ENCODE measurements at regions not wholly inside any gene's neighbourhood (a gene's known extent, or its start where the extent isn't known, plus 50 kb on each side); places are given as distances from the start of the nearest gene placed in this dataset.
"Not testable (repeated sequence)": the region's sequence is repeated elsewhere in the genome, so short reads cannot be mapped to it uniquely, and the experiment has no call there.

- DNase-seq (ENCODE audit: low read depth) = no peak
Measured at GRCh38 chr13:69649063-69649392, 458.6 kb upstream of the ATXN8OS start.

GRCh38 chr13:69648340-69649062 lies 459.1 kb upstream of the ATXN8OS start:
- no peak for DNase-seq (ENCODE audit: low read depth)

DNA sequence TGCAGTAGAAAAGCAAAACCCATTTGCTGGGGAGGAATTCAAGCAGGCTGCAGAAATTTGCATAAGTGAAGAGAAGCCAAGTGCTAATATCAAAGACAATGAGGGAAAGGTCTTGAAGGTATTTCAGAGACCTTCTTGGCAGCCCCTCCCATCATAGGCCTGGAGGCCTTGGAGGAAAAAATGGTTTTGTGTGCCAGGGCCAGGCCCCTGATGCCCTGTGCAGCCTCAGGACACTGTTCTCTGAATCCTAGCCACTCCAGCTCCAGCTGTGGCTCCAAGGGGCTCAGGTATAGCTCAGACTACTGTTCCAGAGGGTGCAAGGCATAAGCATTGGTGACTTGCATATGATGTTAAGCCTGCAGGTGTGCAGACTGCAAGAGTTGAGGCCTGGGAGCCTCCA lies 463.2 kb upstream of the ATXN8OS start:
- no peak for DNase-seq (ENCODE audit: low read depth)

DNA sequence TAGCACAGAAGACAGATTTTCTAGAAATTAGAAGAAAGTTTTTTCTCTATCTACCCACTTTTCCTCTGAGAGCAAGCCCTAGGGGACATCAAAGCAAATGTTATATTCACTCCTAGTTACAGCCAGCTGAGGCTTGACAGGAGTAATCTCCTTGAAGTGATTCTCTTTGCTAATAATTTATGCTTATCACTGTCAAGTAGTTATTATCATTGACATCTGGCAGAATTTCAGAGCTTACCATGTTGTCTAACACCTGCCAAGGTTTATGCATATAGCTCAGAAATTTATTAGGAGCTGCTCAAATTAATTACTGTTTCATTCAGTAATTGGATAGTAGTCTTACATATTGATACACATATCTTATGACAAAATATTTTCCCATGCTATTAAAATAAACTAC lies 465.9 kb upstream of the ATXN8OS start:
- no peak for DNase-seq (ENCODE audit: low read depth)

DNA sequence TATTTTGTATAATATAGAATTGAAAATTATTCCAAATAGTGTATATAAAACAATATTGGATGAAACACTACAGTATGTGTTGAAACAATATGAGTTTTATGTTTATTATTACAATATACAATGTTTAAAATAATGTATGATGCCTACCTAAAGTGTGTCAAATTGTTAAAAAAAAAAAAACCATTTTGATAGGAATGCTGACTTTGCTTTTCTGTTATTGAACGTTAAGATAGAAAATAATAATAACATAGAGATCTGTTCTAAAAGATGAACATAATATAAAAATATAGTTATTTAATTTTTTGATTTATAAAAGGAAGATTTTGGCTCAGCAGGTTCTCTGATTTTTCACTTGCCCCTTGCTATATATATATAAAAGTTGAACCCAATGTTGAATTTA lies 474.6 kb upstream of the ATXN8OS start:
- no peak for DNase-seq (ENCODE audit: low read depth)

- DNase-seq (ENCODE audit: low read depth) = no peak
Measured at GRCh38 chr13:69623973-69624372, 483.7 kb upstream of the ATXN8OS start.

DNA sequence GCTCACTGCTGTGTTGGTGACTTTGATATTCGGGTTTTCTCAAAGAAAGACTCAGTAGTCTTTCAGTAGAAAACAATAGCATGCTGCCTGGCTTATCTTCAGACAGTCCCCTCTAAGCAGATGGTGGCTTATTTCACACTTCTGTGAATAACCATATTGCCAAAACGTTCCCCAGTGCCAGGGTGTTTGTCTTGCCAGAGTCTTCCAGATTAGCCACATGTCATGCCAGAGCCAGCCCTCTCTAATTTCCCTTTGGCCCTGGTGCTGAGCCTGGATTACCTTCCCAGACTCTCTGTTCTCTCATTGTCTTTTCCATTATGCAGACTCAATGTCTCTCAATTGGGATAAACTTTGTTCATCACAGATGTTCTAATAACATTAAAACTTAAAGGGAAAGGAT lies 488.0 kb upstream of the ATXN8OS start:
- no peak for DNase-seq (ENCODE audit: low read depth)

- no peak for DNase-seq (ENCODE audit: low read depth)
Measured at GRCh38 chr13:69618838-69619237, 488.8 kb upstream of the ATXN8OS start.

GRCh38 chr13:69618393-69618792 lies 489.2 kb upstream of the ATXN8OS start:
- DNase-seq (ENCODE audit: low read depth) = no peak

DNA sequence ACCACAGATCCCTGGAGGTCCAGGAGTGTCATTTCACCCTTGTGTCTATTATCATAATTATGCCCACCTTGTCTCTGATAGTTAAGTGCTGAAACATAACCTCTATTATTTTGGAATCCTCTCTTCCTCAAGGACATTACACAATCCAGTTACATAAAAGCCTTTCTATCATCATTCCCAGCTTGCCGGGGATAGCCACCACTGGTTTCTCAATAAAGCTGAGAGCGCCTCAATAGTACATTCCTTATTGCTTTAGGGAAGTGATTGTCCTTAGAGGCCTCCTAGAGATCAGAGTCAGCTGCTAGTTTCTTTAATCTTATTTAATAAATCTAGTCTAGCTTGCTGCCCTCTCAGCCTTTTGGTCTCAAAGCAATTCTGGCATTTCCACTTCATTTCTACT lies 490.0 kb upstream of the ATXN8OS start:
- no peak for DNase-seq (ENCODE audit: low read depth)

DNA sequence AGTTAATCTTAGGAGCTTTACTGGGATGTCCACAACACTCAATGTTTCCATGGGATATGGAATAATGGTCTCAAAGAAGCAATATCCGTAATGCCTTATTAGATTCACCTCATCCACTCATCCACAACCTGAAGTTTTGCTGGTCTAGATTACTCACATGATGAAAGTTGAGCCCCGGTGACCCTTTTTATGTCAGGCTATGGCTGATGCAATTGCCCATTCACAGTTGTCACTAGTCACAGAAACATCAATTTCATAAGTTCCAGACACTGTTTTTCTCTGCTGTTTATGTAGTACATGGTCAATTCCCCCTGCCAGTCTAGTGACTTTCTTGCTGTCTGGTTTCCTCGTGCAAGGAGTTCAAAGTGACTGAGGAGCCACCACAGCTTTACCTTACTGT lies 491.2 kb upstream of the ATXN8OS start:
- DNase-seq (ENCODE audit: low read depth) = no peak

DNA sequence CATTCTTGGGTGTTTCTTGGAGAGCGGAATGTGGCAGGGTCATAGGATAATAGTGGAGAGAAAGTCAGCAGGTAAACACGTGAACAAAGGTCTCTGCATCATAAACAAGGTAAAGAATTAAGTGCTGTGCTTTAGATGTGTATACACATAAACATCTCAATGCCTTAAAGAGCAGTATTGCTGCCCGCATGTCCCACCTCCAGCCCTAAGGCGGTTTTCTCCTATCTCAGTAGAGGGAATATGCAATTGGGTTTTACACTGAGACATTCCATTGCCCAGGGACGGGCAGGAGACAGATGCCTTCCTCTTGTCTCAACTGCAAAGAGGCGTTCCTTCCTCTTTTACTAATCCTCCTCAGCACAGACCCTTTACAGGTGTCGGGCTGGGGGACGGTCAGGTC lies 492.6 kb upstream of the ATXN8OS start:
- DNase-seq (ENCODE audit: low read depth) = not testable (repeated sequence)

DNA sequence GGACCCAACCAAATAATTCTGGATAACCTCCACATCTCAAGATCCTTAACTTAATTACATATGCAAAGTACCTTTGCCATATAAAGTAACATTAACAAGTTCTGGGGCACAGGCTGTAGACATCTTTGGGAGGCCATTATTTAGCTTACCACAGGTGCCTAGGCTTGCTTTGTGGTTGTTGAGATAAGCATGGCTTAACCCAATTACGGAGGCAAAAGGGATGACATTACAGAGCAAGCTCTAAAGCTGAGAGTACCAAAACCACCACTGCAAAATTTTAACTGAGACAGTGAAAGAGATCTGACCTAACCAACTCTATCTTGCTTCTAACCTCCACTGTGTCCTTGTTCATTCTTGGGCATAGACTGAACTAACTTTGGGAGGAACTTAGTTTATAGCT lies 502.9 kb upstream of the ATXN8OS start:
- DNase-seq (ENCODE audit: low read depth) = no peak

DNA sequence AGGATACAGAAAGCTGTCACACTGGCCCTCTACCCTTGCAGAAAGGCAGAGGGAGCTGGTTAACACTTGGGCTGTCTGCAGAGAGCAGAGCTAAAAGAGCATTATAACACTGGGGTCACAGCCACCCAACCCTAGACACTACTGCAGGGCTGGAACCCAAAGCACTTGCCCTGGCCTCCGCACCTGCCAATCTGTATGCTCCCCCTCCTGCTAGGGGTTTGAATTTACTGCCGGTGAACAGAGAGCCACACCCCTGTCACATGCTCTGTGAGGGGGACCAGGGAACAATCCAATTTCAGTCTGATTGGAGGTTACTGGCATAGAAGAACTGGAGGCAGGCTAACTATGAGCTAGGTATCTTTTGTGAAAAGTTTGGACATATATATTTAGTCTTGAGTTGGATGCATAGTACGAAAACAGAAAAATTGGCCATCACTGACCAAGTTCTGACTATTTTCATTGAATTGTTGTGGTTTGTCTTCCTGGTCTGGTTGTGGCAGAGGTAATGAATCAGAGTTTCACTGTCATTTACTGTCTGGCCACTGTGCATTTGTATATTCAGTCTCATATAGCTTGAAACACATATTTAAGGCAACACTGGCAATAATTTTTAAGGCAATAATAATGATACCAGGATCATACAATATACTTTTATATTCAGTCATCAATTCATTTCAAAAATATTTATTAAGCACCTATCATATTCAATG lies 504.3 kb upstream of the ATXN8OS start:
- DNase-seq (ENCODE audit: low read depth) = no peak

- no peak for DNase-seq (ENCODE audit: low read depth)
Measured at GRCh38 chr13:69601661-69602060, 506.0 kb upstream of the ATXN8OS start.

GRCh38 chr13:69600811-69601210 lies 506.8 kb upstream of the ATXN8OS start:
- no peak for DNase-seq (ENCODE audit: low read depth)

- no peak for DNase-seq (ENCODE audit: low read depth)
Measured at GRCh38 chr13:69597088-69597487, 510.5 kb upstream of the ATXN8OS start.

GRCh38 chr13:69595181-69595580 lies 512.4 kb upstream of the ATXN8OS start:
- no peak for DNase-seq (ENCODE audit: low read depth)

DNA sequence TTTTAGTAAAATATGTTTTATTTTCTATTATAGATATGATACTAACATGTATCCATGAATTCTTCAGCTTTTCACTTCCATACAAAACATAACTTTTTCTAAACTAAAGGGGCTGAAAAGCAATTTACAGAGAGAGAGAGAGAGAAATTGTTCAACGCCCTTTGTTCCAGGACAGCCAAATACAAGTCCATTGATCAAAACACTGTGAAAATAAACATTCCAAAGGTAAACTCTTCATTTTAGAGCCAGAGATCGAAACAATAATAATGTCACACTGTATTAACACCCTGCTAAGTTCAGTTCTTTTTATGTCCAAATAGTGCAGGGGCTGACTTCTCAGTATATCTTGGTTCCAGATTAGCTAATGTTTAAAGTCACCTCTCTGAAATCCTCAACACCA lies 516.2 kb upstream of the ATXN8OS start:
- no peak for DNase-seq (ENCODE audit: low read depth)

- DNase-seq (ENCODE audit: low read depth) = no peak
Measured at GRCh38 chr13:69589531-69590235, 517.9 kb upstream of the ATXN8OS start.

DNA sequence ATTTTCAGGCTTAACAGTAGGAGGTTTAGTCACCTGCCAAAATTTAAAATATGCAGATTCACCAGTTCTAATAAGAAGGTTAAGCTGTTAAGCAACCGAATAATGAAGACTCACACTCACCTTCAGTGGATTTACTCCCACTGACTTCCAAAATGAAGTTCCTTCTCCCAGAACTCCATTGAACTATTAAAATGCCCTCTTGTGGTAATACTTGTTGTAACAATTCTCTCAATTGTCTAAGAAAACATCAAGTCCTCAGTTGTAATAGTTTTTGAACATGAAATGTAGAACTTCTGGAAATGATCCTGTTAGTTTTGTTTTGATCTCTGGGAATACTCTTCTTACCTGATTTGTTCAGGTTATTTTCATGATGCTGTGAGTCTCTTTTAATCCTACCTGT lies 522.0 kb upstream of the ATXN8OS start:
- no peak for DNase-seq (ENCODE audit: low read depth)

DNA sequence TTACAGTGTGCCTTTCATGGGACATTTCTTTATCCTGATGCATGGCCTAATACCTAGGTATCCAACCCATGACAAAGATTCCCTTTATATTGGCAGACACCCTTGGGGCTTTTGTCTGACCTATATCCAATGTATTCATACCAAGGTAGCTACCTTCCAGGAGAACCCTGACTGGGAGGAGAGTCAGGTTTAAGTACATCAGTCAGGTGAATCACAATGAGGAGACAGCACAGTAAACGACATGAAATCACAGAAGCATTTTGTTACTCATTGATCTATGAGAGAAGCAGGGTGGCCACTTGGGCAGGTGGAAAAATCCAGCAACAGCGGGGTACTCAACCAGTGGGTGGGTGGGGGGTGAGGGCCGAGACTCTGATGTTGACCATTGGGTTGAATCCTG lies 527.4 kb upstream of the ATXN8OS start:
- DNase-seq (ENCODE audit: low read depth) = no peak

DNA sequence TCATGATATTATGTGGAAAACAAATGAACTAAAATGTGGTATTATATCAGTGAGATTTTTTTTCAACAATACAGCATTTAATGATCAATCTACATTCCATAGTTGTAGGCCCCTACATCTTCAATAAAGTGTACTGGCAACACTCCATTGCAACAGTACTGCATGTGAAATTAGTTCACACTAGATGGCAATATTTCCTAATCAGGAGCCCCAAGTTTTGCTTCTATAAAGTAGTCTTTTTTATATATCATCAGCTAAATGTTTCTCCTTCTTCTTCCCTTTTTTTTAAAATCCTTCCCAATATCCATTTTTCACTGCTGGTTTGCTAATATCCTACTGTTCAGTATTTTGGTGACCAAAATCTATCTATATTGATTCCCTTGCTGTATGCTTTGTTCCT lies 528.3 kb upstream of the ATXN8OS start:
- no peak for DNase-seq (ENCODE audit: low read depth)
